GM23338 (cell line): ENCODE measurements at regions not wholly inside any gene's neighbourhood (a gene's known extent, or its start where the extent isn't known, plus 50 kb on each side); places are given as distances from the start of the nearest gene placed in this dataset.

Experiments
- CREB1 ChIP-seq: fragments of 250-450 bp; sonication (Bioruptor Pico); IDR thresholded peaks from 2 replicates; pipeline ENCODE4 v1.5.0; 2020; ENCODE audit warnings: low read depth, mild to moderate bottlenecking, moderate library complexity
- CTCF ChIP-seq, 2 experiments: fragments of 200-600 bp in 1 of 2; sonication (generic) in 1 of 2; conservative IDR thresholded peaks; 2 replicates each; pipeline versions ENCODE4 v1.5.1 to v1.6.1; 2016 to 2017; ENCODE audit warnings: antibody characterized with exemption in 2 of 2, low read depth in 2 of 2, mild to moderate bottlenecking in 2 of 2, moderate library complexity in 1 of 2
- ETS1 ChIP-seq: IDR thresholded peaks from 2 replicates; pipeline ENCODE4 v1.6.1; 2016; ENCODE audit warnings: antibody characterized with exemption
- EZH2 ChIP-seq: fragments of 200-600 bp; sonication (generic); IDR thresholded peaks from one replicate; pipeline ENCODE4 v1.8.0; 2017; ENCODE audit warnings: antibody characterized with exemption, mild to moderate bottlenecking, low read depth; ENCODE audit not compliant: unreplicated experiment
- EZH2phosphoT487 ChIP-seq: fragments of 200-600 bp; sonication (generic); IDR thresholded peaks from one replicate; pipeline ENCODE4 v1.8.1; 2018; ENCODE audit warnings: antibody characterized with exemption; ENCODE audit not compliant: unreplicated experiment
- JUNB ChIP-seq: IDR thresholded peaks from one replicate; pipeline ENCODE4 v1.6.1; 2016; ENCODE audit warnings: antibody characterized with exemption; ENCODE audit not compliant: unreplicated experiment
- NANOG ChIP-seq: IDR thresholded peaks from 2 replicates; pipeline ENCODE4 v1.6.1; 2016; ENCODE audit warnings: antibody characterized with exemption, borderline replicate concordance
- POLR2AphosphoS5 ChIP-seq: IDR thresholded peaks from 2 replicates; pipeline ENCODE4 v1.6.1; 2016; ENCODE audit warnings: antibody characterized with exemption, low read depth
- ZNF331 ChIP-seq: fragments of 250-450 bp; sonication (Bioruptor Pico); IDR thresholded peaks from 2 replicates; pipeline ENCODE4 v1.5.0; 2020; ENCODE audit warnings: low read depth, mild to moderate bottlenecking, moderate library complexity

- TF ChIP-seq CTCF (conservative IDR thresholded peaks at IDR 0.05; ENCODE audit: low read depth in 2 of 2), result no peak
- TF ChIP-seq JUNB, result no peak
- no peak for TF ChIP-seq POLR2AphosphoS5
- TF ChIP-seq EZH2phosphoT487, result no peak
- no peak for TF ChIP-seq ZNF331
- no peak for TF ChIP-seq CREB1 (CRISPR knock-in tag)
- TF ChIP-seq EZH2, result no peak
- TF ChIP-seq ETS1, result no peak
- TF ChIP-seq NANOG, result no peak
Measured at GRCh38 chr11:11217289-11217928, 135.6 kb downstream of the CSNK2A3 start.
